Liver (tissue), 8 donors: ENCODE measurements at regions not wholly inside any gene's neighbourhood (a gene's known extent, or its start where the extent isn't known, plus 50 kb on each side); places are given as distances from the start of the nearest gene placed in this dataset.

Source experiments
- DNase-seq: peaks from one replicate; pipeline ENCODE4 v3.0.0-alpha.2; 2017; ENCODE audit warnings: low spot score
- H3K27ac ChIP-seq, 2 donors: one replicate each; pipeline ENCODE4 v1.7.0; 2013; ENCODE audit warnings: inconsistent platforms in 2 of 2, low read length in 2 of 2, control low read depth in 1 of 2, low read depth in 1 of 2, mild to moderate bottlenecking in 1 of 2
- H3K27me3 ChIP-seq, 4 donors: one replicate each; pipeline versions ENCODE4 v1.6.1 to v1.7.0; 2013; ENCODE audit warnings: low read length in 3 of 4, inconsistent platforms in 1 of 4, mild to moderate bottlenecking in 1 of 4, moderate library complexity in 1 of 4; ENCODE audit not compliant: control insufficient read depth in 4 of 4, insufficient read depth in 4 of 4
- H3K36me3 ChIP-seq, 4 donors: one replicate each; pipeline versions ENCODE4 v1.6.1 to v1.7.0; 2013; ENCODE audit warnings: low read length in 3 of 4, mild to moderate bottlenecking in 3 of 4, low read depth in 1 of 4, moderate library complexity in 1 of 4; ENCODE audit not compliant: control insufficient read depth in 4 of 4, insufficient read depth in 3 of 4
- H3K4me1 ChIP-seq, 4 donors: one replicate each; pipeline versions ENCODE4 v1.6.1 to v1.7.0; 2013; ENCODE audit warnings: low read length in 3 of 4, mild to moderate bottlenecking in 3 of 4, moderate library complexity in 1 of 4; ENCODE audit not compliant: control insufficient read depth in 4 of 4, insufficient read depth in 4 of 4
- H3K4me3 ChIP-seq, 3 donors: one replicate each; pipeline versions ENCODE4 v1.6.1 to v1.7.0; 2013; ENCODE audit warnings: low read length in 3 of 3, control low read depth in 1 of 3, low read depth in 1 of 3, mild to moderate bottlenecking in 1 of 3
- H3K9ac ChIP-seq, 2 donors: one replicate each; pipeline ENCODE4 v1.7.0; 2013; ENCODE audit warnings: low read length in 2 of 2, mild to moderate bottlenecking in 2 of 2, moderate library complexity in 2 of 2, control low read depth in 1 of 2, low read depth in 1 of 2
- H3K9me3 ChIP-seq, 4 donors: one replicate each; pipeline versions ENCODE4 v1.6.1 to v1.7.0; 2013; ENCODE audit warnings: low read length in 3 of 4; ENCODE audit not compliant: control insufficient read depth in 4 of 4
- EGR1 ChIP-seq, 2 donors: IDR thresholded peaks; 2 replicates each; pipeline ENCODE4 v1.6.1; 2016 to 2018; ENCODE audit warnings: antibody characterized with exemption in 2 of 2, low read depth in 2 of 2
- FOXA1 ChIP-seq: IDR thresholded peaks from 2 replicates; pipeline ENCODE4 v1.6.1; 2016; ENCODE audit warnings: antibody characterized with exemption
- FOXA2 ChIP-seq: IDR thresholded peaks from 2 replicates; pipeline ENCODE4 v1.6.1; 2016; ENCODE audit warnings: antibody characterized with exemption
- GABPA ChIP-seq, 2 donors: IDR thresholded peaks in 1 of 2; conservative IDR thresholded peaks in 1 of 2; 2 replicates each; pipeline ENCODE4 v1.6.1; 2016; ENCODE audit warnings: antibody characterized with exemption in 2 of 2, mild to moderate bottlenecking in 1 of 2, moderate library complexity in 1 of 2
- HNF4A ChIP-seq, 2 donors: conservative IDR thresholded peaks; 2 replicates each; pipeline ENCODE4 v1.6.1; 2016; ENCODE audit warnings: antibody characterized with exemption in 2 of 2, mild to moderate bottlenecking in 2 of 2
- HNF4G ChIP-seq: IDR thresholded peaks from 2 replicates; pipeline ENCODE4 v1.6.1; 2016; ENCODE audit warnings: antibody characterized with exemption
- JUND ChIP-seq, 2 donors: IDR thresholded peaks; 2 replicates each; pipeline ENCODE4 v1.6.1; 2016; ENCODE audit warnings: antibody characterized with exemption in 2 of 2
- NR2F2 ChIP-seq: IDR thresholded peaks from 2 replicates; pipeline ENCODE4 v1.6.1; 2016; ENCODE audit warnings: antibody characterized with exemption
- RAD21 ChIP-seq, 2 donors: IDR thresholded peaks; 2 replicates each; pipeline ENCODE4 v1.6.1; 2016; ENCODE audit warnings: antibody characterized with exemption in 2 of 2, mild to moderate bottlenecking in 2 of 2
- RXRA ChIP-seq, 2 donors: IDR thresholded peaks; 2 replicates each; pipeline ENCODE4 v1.6.1; 2017 to 2018; ENCODE audit warnings: antibody characterized with exemption in 2 of 2, mild to moderate bottlenecking in 1 of 2
- SP1 ChIP-seq: IDR thresholded peaks from 2 replicates; pipeline ENCODE4 v1.6.1; 2018; ENCODE audit warnings: antibody characterized with exemption, mild to moderate bottlenecking
- TAF1 ChIP-seq: conservative IDR thresholded peaks from 2 replicates; pipeline ENCODE4 v1.6.1; 2016; ENCODE audit warnings: antibody characterized with exemption, mild to moderate bottlenecking
- YY1 ChIP-seq: IDR thresholded peaks from 2 replicates; pipeline ENCODE4 v1.6.1; 2016; ENCODE audit warnings: antibody characterized with exemption, mild to moderate bottlenecking
- WGBS: extraction: QIAGEN DNeasy Blood & Tissue Kit; methylation state at CpG from one replicate; pipeline ENCODE4 v1.1.7; 2013; 5-methylcytosine and 5-hydroxymethylcytosine counted together
- TF ChIP-seq, protein P1 (sequence below): IDR thresholded peaks from 2 replicates; pipeline ENCODE4 v1.6.1; 2016; ENCODE audit warnings: antibody characterized with exemption
- TF ChIP-seq, protein P2 (sequence below): IDR thresholded peaks from 2 replicates; pipeline ENCODE4 v1.6.1; 2016; ENCODE audit warnings: antibody characterized with exemption
- TF ChIP-seq, protein P3 (sequence below): IDR thresholded peaks from 2 replicates; pipeline ENCODE4 v1.6.1; 2016; ENCODE audit warnings: antibody characterized with exemption, mild to moderate bottlenecking
- TF ChIP-seq, protein P4 (sequence below): fragments of 150-350 bp; IDR thresholded peaks from 2 replicates; pipeline ENCODE4 v1.5.1; 2017; ENCODE audit warnings: improper control_type of control experiment, low read depth, low read length; ENCODE audit not compliant: missing input control
- TF ChIP-seq, protein P5 (sequence below): IDR thresholded peaks from 2 replicates; pipeline ENCODE4 v1.6.1; 2016; ENCODE audit warnings: antibody characterized with exemption
- donor health status: healthy.
- donor health status: healthy.
- donor health status: healthy.
- donor health status: healthy.
- donor health status: healthy.

DNA sequence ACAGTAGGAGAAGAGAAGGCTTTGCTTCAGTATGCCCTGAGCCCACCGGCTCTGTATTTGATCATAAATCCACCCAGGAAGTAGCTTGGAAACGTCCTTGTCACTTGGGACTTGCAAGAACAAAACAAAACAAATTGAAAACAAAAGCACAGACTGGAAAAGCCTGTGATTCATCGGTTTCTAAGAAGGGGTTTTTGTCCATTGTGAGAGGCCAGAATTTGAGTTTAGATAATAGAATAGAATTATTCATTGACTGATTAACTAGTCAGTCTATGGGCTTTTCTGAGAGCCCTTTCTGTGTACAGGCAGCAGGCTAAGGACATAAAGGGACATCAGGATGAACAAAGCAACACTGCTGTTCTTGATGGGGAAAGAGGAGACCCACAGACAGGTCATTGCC, 424.8 kb downstream of the IRX1 start:
- H3K27ac ChIP-seq, result no peak overlapping the region
- no peak for DNase-seq
- WGBS, result 53% methylated on average over 3 of the region's 3 CpGs

More for the DNA sequence above, 424.8 kb downstream of the IRX1 start:
- Histone ChIP-seq H3K4me1 (no peaks in the 10 kb centered on the region), H3K27me3 (no peaks in the 10 kb centered on the region), H3K36me3 (no peaks in the 10 kb centered on the region), H3K9ac (no peak overlapping the region), H3K4me3 (no peak overlapping the region), H3K9me3 (peaks cover 0 to 1% (median 0%) of the 10 kb centered on the region in 4 donors)
- TF ChIP-seq TAF1 (no peak), FOXA1 (no peak), SP1 (no peak), HNF4G (no peak), HNF4A (conservative IDR thresholded peaks at IDR 0.05) (no peak), JUND (IDR thresholded peaks at IDR 0.05) (no peak), RXRA (IDR thresholded peaks at IDR 0.05) (no peak), FOXA2 (no peak), NR2F2 (no peak), EGR1 (IDR thresholded peaks at IDR 0.05; ENCODE audit: low read depth in 2 of 2) (no peak), GABPA (IDR thresholded peaks at IDR 0.05 in 1 of 2, conservative IDR thresholded peaks at IDR 0.05 in 1 of 2) (no peak), YY1 (no peak), RAD21 (IDR thresholded peaks at IDR 0.05) (no peak)
- TF ChIP-seq, protein P1, sequence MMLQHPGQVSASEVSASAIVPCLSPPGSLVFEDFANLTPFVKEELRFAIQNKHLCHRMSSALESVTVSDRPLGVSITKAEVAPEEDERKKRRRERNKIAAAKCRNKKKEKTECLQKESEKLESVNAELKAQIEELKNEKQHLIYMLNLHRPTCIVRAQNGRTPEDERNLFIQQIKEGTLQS, result no peak
- TF ChIP-seq, protein P2, sequence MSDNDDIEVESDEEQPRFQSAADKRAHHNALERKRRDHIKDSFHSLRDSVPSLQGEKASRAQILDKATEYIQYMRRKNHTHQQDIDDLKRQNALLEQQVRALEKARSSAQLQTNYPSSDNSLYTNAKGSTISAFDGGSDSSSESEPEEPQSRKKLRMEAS, result no peak
- TF ChIP-seq, protein P3, sequence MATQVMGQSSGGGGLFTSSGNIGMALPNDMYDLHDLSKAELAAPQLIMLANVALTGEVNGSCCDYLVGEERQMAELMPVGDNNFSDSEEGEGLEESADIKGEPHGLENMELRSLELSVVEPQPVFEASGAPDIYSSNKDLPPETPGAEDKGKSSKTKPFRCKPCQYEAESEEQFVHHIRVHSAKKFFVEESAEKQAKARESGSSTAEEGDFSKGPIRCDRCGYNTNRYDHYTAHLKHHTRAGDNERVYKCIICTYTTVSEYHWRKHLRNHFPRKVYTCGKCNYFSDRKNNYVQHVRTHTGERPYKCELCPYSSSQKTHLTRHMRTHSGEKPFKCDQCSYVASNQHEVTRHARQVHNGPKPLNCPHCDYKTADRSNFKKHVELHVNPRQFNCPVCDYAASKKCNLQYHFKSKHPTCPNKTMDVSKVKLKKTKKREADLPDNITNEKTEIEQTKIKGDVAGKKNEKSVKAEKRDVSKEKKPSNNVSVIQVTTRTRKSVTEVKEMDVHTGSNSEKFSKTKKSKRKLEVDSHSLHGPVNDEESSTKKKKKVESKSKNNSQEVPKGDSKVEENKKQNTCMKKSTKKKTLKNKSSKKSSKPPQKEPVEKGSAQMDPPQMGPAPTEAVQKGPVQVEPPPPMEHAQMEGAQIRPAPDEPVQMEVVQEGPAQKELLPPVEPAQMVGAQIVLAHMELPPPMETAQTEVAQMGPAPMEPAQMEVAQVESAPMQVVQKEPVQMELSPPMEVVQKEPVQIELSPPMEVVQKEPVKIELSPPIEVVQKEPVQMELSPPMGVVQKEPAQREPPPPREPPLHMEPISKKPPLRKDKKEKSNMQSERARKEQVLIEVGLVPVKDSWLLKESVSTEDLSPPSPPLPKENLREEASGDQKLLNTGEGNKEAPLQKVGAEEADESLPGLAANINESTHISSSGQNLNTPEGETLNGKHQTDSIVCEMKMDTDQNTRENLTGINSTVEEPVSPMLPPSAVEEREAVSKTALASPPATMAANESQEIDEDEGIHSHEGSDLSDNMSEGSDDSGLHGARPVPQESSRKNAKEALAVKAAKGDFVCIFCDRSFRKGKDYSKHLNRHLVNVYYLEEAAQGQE, result no peak
- TF ChIP-seq, protein P4, sequence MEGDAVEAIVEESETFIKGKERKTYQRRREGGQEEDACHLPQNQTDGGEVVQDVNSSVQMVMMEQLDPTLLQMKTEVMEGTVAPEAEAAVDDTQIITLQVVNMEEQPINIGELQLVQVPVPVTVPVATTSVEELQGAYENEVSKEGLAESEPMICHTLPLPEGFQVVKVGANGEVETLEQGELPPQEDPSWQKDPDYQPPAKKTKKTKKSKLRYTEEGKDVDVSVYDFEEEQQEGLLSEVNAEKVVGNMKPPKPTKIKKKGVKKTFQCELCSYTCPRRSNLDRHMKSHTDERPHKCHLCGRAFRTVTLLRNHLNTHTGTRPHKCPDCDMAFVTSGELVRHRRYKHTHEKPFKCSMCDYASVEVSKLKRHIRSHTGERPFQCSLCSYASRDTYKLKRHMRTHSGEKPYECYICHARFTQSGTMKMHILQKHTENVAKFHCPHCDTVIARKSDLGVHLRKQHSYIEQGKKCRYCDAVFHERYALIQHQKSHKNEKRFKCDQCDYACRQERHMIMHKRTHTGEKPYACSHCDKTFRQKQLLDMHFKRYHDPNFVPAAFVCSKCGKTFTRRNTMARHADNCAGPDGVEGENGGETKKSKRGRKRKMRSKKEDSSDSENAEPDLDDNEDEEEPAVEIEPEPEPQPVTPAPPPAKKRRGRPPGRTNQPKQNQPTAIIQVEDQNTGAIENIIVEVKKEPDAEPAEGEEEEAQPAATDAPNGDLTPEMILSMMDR, result no peak
- TF ChIP-seq, protein P5, sequence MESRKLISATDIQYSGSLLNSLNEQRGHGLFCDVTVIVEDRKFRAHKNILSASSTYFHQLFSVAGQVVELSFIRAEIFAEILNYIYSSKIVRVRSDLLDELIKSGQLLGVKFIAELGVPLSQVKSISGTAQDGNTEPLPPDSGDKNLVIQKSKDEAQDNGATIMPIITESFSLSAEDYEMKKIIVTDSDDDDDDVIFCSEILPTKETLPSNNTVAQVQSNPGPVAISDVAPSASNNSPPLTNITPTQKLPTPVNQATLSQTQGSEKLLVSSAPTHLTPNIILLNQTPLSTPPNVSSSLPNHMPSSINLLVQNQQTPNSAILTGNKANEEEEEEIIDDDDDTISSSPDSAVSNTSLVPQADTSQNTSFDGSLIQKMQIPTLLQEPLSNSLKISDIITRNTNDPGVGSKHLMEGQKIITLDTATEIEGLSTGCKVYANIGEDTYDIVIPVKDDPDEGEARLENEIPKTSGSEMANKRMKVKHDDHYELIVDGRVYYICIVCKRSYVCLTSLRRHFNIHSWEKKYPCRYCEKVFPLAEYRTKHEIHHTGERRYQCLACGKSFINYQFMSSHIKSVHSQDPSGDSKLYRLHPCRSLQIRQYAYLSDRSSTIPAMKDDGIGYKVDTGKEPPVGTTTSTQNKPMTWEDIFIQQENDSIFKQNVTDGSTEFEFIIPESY, result no peak
